Middle frontal gyrus (tissue), 1 donor: ENCODE measurements at regions not wholly inside any gene's neighbourhood (a gene's known extent, or its start where the extent isn't known, plus 50 kb on each side); places are given as distances from the start of the nearest gene placed in this dataset.

Source experiments
- DNase-seq: peaks from one replicate; pipeline ENCODE4 v3.0.0-alpha.2; 2015; ENCODE audit warnings: low spot score; ENCODE audit errors: extremely low spot score

GRCh38 chr21:20315042-20315441 is 683.2 kb upstream of the NCAM2 start:
- no peak for DNase-seq

GRCh38 chr21:20329636-20330035 is 668.6 kb upstream of the NCAM2 start:
- DNase-seq, result no peak

- DNase-seq, result no peak
Measured at GRCh38 chr21:20330652-20331051, 667.6 kb upstream of the NCAM2 start.

GRCh38 chr21:20334585-20334984 is 663.6 kb upstream of the NCAM2 start:
- no peak for DNase-seq

GRCh38 chr21:20341431-20341830 is 656.8 kb upstream of the NCAM2 start:
- no peak for DNase-seq

GRCh38 chr21:20343186-20343585 is 655.0 kb upstream of the NCAM2 start:
- no peak for DNase-seq

- no peak for DNase-seq
Measured at GRCh38 chr21:20351138-20351537, 647.1 kb upstream of the NCAM2 start.

- DNase-seq, result no peak
Measured at GRCh38 chr21:20353351-20353750, 644.9 kb upstream of the NCAM2 start.

GRCh38 chr21:20373031-20373430 is 625.2 kb upstream of the NCAM2 start:
- no peak for DNase-seq

- no peak for DNase-seq
Measured at GRCh38 chr21:20377250-20377649, 621.0 kb upstream of the NCAM2 start.

- no peak for DNase-seq
Measured at GRCh38 chr21:20388400-20388799, 609.8 kb upstream of the NCAM2 start.

- no peak for DNase-seq
Measured at GRCh38 chr21:20396798-20397197, 601.4 kb upstream of the NCAM2 start.

GRCh38 chr21:20404915-20405314 is 593.3 kb upstream of the NCAM2 start:
- no peak for DNase-seq

- no peak for DNase-seq
Measured at GRCh38 chr21:20418353-20418752, 579.9 kb upstream of the NCAM2 start.

GRCh38 chr21:20419772-20420171 is 578.4 kb upstream of the NCAM2 start:
- no peak for DNase-seq

GRCh38 chr21:20424943-20425342 is 573.3 kb upstream of the NCAM2 start:
- no peak for DNase-seq

- DNase-seq, result no peak
Measured at GRCh38 chr21:20425856-20426255, 572.4 kb upstream of the NCAM2 start.

GRCh38 chr21:20440338-20440737 is 557.9 kb upstream of the NCAM2 start:
- no peak for DNase-seq

- DNase-seq, result no peak
Measured at GRCh38 chr21:20443558-20444155, 554.6 kb upstream of the NCAM2 start.

GRCh38 chr21:20445971-20446370 is 552.2 kb upstream of the NCAM2 start:
- no peak for DNase-seq

GRCh38 chr21:20451046-20451445 is 547.2 kb upstream of the NCAM2 start:
- DNase-seq, result no peak

GRCh38 chr21:20452935-20453334 is 545.3 kb upstream of the NCAM2 start:
- no peak for DNase-seq

- DNase-seq, result no peak
Measured at GRCh38 chr21:20459838-20460237, 538.4 kb upstream of the NCAM2 start.

GRCh38 chr21:20463362-20463761 is 534.8 kb upstream of the NCAM2 start:
- no peak for DNase-seq
